ENCODE measurements at regions not wholly inside any gene's neighbourhood (a gene's known extent, or its start where the extent isn't known, plus 50 kb on each side); places are given as distances from the start of the nearest gene placed in this dataset.

- no TSS peak for BruUV-seq (replicated peaks)
- no peak overlapping the region for H3K27ac ChIP-seq (ENCODE audit: low read depth, low read length, poor library complexity, severe bottlenecking)
These were observed 993.9 kb downstream of the PDHA2 start for GRCh38 chr4:96833831-96834230.

GRCh38 chr4:96835991-96836390, 996.1 kb downstream of the PDHA2 start:
- H3K27me3 ChIP-seq (replicated peaks; ENCODE audit: insufficient read depth, low read depth, low read length, poor library complexity), result no peaks in the 10 kb centered on the region
- ChIA-PET POLR2A (ENCODE audit: low non-redundant PET) (no interaction called here), CTCF (no interaction called here)
- H3K4me1 ChIP-seq (ENCODE audit: insufficient read depth, low read length, poor library complexity, severe bottlenecking), result no peaks in the 10 kb centered on the region
- no peak overlapping the region for H3K27ac ChIP-seq (ENCODE audit: low read depth, low read length, poor library complexity, severe bottlenecking)
- no peak for DNase-seq (ENCODE audit: low spot score)
- intact Hi-C loops (cut with micrococcal nuclease; ENCODE audit: unreplicated experiment), result no loop called here
- H3K9me3 ChIP-seq (ENCODE audit: low read depth, low read length, poor library complexity, severe bottlenecking), result no peaks in the 10 kb centered on the region
- no peak for TF ChIP-seq EZH2 (IDR thresholded peaks at IDR 0.05; ENCODE audit: borderline replicate concordance, low read depth, low read length, poor library complexity, severe bottlenecking)
- no TSS peak for BruUV-seq (replicated peaks)
- no peaks in the 10 kb centered on the region for H3K36me3 ChIP-seq (ENCODE audit: insufficient read depth, low read length, poor library complexity, severe bottlenecking)
- no peak overlapping the region for H3K4me3 ChIP-seq (ENCODE audit: low read depth, low read length, poor library complexity, severe bottlenecking)

More at GRCh38 chr4:96833831-96834230, 993.9 kb downstream of the PDHA2 start:
- H3K36me3 ChIP-seq (ENCODE audit: insufficient read depth, low read length, poor library complexity, severe bottlenecking), result no peaks in the 10 kb centered on the region
- H3K27me3 ChIP-seq (replicated peaks; ENCODE audit: insufficient read depth, low read depth, low read length, poor library complexity), result no peaks in the 10 kb centered on the region
- intact Hi-C loops (cut with micrococcal nuclease; ENCODE audit: unreplicated experiment), result no loop called here
- ChIA-PET POLR2A (ENCODE audit: low non-redundant PET) (no interaction called here), CTCF (no interaction called here)
- TF ChIP-seq CTCF (conservative IDR thresholded peaks at IDR 0.05; ENCODE audit: low read depth, low read length) (no peak), EZH2 (IDR thresholded peaks at IDR 0.05; ENCODE audit: borderline replicate concordance, low read depth, low read length, poor library complexity, severe bottlenecking) (no peak)
- DNase-seq (ENCODE audit: low spot score), result no peak
- no peak overlapping the region for H3K4me3 ChIP-seq (ENCODE audit: low read depth, low read length, poor library complexity, severe bottlenecking)
- no peaks in the 10 kb centered on the region for H3K9me3 ChIP-seq (ENCODE audit: low read depth, low read length, poor library complexity, severe bottlenecking)
- no peaks in the 10 kb centered on the region for H3K4me1 ChIP-seq (ENCODE audit: insufficient read depth, low read length, poor library complexity, severe bottlenecking)

GRCh38 chr4:96839441-96839840, 999.5 kb downstream of the PDHA2 start:
- H3K27ac ChIP-seq (ENCODE audit: low read depth, low read length, poor library complexity, severe bottlenecking), result no peak overlapping the region
- intact Hi-C loops (cut with micrococcal nuclease; ENCODE audit: unreplicated experiment), result no loop called here
- H3K27me3 ChIP-seq (replicated peaks; ENCODE audit: insufficient read depth, low read depth, low read length, poor library complexity), result no peaks in the 10 kb centered on the region
- no peak overlapping the region for H3K4me3 ChIP-seq (ENCODE audit: low read depth, low read length, poor library complexity, severe bottlenecking)
- ChIA-PET POLR2A (ENCODE audit: low non-redundant PET) (no interaction called here), CTCF (no interaction called here)
- H3K4me1 ChIP-seq (ENCODE audit: insufficient read depth, low read length, poor library complexity, severe bottlenecking), result no peaks in the 10 kb centered on the region
- DNase-seq (ENCODE audit: low spot score), result no peak
- H3K36me3 ChIP-seq (ENCODE audit: insufficient read depth, low read length, poor library complexity, severe bottlenecking), result no peaks in the 10 kb centered on the region
- no TSS peak for BruUV-seq (replicated peaks)
- H3K9me3 ChIP-seq (ENCODE audit: low read depth, low read length, poor library complexity, severe bottlenecking), result no peaks in the 10 kb centered on the region
- TF ChIP-seq CTCF (conservative IDR thresholded peaks at IDR 0.05; ENCODE audit: low read depth, low read length) (no peak), EZH2 (IDR thresholded peaks at IDR 0.05; ENCODE audit: borderline replicate concordance, low read depth, low read length, poor library complexity, severe bottlenecking) (no peak)

GRCh38 chr4:96841801-96842200, 1001.9 kb downstream of the PDHA2 start:
- TF ChIP-seq EZH2 (IDR thresholded peaks at IDR 0.05; ENCODE audit: borderline replicate concordance, low read depth, low read length, poor library complexity, severe bottlenecking) (no peak), CTCF (conservative IDR thresholded peaks at IDR 0.05; ENCODE audit: low read depth, low read length) (no peak)
- Histone ChIP-seq H3K36me3 (ENCODE audit: insufficient read depth, low read length, poor library complexity, severe bottlenecking) (no peaks in the 10 kb centered on the region), H3K4me1 (ENCODE audit: insufficient read depth, low read length, poor library complexity, severe bottlenecking) (no peaks in the 10 kb centered on the region), H3K27ac (ENCODE audit: low read depth, low read length, poor library complexity, severe bottlenecking) (no peak overlapping the region), H3K4me3 (ENCODE audit: low read depth, low read length, poor library complexity, severe bottlenecking) (no peak overlapping the region), H3K9me3 (ENCODE audit: low read depth, low read length, poor library complexity, severe bottlenecking) (no peaks in the 10 kb centered on the region), H3K27me3 (replicated peaks; ENCODE audit: insufficient read depth, low read depth, low read length, poor library complexity) (no peaks in the 10 kb centered on the region)
- CTCF ChIA-PET, result no interaction called here
- DNase-seq (ENCODE audit: low spot score), result no peak
- POLR2A ChIA-PET (ENCODE audit: low non-redundant PET), result no interaction called here
- intact Hi-C loops (cut with micrococcal nuclease; ENCODE audit: unreplicated experiment), result no loop called here
- no TSS peak for BruUV-seq (replicated peaks)

Measured in A673 (cell line).